ENCODE measurements at regions not wholly inside any gene's neighbourhood (a gene's known extent, or its start where the extent isn't known, plus 50 kb on each side); places are given as distances from the start of the nearest gene placed in this dataset.
A peak's percentile ranks its signal among the peaks of the same experiment; 100 is the strongest.
"Not testable (repeated sequence)": the region's sequence is repeated elsewhere in the genome, so short reads cannot be mapped to it uniquely, and the experiment has no call there.

DNA sequence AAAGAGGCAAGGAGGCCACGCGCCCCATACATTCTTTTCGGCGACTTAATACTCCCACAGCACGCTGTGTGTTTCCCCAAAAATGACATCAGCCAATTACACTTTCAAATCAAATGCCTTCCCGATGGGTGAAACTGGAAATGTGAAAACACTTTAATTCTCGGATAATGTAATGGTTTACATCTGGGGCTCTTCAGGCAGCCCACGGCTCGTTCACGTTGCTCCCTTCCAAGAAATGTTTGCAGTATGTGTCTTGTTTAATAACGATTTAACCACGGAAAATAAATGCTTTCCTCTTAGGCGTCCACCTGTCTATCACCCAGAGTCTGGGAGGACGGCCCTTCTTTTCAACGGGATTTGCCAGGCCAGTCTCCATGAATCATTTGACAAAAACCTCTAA, 272.5 kb downstream of the SHOX start:
- DNase-seq (ENCODE audit: low read depth), result no peak

DNA sequence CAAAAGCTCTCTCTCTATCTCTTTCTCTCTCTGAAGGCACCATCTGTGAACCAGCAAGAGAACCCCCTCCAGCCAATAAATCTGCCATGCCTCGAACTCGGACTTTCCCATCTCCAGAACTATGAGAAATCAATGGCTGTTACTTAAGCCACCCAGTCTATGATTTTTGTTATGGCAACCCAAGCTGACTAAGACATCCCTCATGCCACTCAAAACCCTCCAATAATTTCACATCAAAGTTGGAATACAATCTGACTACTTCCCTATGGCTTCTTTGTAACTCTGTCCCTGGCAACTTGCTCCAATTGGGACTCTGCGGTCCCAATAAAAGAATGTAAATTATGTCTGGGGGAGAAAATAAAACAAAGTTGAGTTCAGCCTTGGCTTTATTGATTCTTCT, 265.7 kb downstream of the SHOX start:
- DNase-seq (ENCODE audit: low read depth), result no peak

DNA sequence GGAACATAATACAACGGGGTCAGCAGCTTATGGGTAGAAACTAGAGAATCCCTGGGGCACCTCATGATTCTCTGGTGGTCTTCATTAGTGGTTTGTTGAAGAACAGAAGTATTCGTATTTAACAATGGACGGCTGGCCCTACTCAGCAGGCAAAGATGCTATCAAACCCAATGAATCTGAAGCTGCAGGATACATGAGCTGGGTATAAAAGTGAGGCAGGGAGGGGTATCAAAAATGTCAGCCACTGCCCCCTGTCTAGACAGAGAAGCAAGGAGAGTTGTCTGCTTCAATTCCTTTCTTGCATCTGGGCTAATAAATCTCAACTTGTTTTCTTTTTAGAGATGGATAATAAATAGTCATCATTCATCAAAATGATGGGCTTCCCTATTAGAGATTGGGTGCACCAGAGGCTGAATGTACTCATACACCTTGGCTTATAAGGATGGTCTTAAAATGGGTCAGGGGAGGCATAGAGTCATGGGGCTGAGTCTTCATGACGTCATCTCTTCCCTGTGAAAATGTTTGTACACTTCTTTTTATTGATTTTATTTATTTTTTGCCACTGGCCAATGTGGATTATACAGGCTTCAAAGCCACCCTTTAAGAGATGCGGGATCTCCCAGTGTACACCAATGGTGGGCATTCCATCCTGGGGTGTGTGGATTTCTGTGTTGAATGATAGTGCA, 259.5 kb downstream of the SHOX start:
- DNase-seq (ENCODE audit: low read depth), result no peak

DNA sequence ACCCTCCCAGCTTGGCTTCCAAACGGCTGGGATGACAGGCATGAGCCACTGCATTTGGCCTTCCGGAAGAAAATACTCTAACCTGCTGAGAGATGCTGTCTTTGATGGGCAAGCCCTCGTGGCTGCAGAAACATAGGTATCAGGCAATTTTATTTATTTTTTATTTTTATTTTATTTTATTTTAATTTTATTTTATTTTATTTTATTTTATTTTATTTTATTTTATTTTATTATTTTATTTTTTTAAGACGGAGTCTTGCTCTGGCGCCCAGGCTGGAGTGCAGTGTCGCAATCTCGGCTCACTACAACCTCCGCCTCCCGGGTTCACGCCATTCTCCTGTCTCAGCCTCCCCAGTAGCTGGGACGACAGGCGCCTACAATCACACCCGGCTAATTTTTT, 257.1 kb downstream of the SHOX start:
- DNase-seq (ENCODE audit: low read depth), result not testable (repeated sequence)

DNA sequence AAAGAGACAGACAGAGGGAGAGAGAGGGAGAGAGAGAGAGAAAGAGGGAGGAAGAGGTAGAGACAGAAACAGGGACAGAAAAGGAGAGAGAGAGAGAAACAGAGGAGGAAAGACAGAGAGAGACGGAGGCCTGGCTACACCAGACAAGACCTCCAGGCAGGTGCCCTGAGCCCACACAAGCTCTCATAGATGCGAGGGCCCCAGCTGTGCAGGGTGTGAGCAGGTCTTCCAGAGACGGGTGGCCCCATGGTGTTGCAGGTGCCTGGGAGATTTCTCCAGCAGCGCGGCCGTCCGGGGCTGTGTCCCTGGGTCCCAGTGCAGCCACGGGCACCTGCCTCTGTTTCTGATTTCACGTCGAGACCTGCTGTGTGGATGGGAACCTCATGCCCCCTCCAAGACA, 253.0 kb downstream of the SHOX start:
- DNase-seq (ENCODE audit: low read depth), result no peak

DNA sequence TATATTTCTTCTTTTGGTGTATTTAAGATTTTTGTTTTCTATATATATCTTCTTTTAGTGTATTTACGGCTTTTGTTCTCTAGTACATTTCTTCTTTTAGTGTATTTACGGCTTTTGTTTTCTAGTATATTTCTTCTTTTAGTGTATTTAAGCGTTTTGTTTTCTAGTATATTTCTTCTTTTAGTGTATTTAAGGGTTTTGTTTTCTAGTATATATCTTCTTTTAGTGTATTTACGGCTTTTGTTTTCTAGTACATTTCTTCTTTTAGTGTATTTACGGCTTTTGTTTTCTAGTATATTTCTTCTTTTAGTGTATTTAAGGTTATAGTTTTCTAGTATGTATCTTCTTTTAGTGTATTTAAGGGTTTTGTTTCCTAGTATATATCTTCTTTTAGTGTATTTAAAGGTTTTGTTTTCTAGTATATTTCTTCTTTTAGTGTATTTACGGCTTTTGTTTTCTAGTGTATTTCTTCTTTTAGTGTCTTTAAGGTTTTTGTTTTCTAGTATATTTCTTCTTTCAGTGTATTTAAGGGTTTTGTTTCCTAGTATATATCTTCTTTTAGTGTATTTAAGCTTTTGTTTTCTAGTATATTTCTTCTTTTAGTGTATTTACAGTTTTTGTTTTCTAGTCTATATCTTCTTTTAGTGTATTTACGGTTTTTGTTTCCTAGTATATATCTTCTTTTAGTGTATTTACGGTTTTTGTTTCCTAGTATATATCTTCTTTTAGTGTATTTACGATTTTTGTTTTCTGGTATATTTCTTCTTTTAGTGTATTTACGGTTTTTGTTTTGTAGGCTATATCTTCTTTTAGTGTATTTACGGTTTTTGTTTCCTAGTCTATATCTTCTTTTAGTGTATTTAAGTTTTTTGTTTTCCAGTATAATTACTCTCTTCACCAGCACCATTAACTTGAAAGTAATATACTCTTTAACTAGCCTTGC, 249.4 kb downstream of the SHOX start:
- DNase-seq (ENCODE audit: low read depth), result not testable (repeated sequence)

DNA sequence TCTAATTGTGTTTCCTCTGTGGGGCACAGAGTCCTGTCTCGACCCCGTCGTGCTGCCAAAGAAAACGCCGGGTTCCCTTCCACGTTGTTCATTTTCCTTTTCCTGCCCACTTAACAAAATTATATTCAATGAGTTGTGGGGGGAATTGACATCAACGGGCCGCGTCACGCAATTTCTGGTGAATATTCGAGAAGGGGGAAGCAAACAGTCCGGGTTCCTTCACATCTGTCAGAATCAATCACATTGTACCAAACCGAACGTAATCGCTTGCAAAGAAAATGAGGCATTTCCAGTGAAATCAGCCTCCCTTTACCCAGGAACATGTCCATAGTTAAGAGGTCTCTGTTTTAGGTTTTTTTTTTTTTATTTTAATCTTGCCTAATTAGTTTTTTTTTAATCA, 243.5 kb downstream of the SHOX start:
- DNase-seq (ENCODE audit: low read depth), result no peak

DNA sequence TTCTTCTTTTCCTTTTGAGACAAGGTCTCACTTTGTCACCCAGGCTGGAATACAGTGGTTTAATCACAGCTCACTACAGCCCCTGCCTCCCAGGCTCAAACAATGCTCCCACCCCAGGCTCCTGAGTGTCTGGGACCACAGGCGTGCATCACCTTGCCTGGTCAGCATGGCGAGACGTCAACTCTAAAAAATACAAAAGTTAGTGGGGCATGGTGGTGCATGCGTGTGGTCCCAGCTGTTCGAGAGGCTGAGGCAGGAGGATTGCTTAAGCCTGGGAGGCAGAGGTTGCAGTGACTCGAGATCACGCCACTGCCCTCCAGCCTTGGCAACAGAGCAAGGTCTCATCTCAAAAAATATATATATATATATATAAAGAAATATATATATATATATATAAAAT, 242.4 kb downstream of the SHOX start:
- DNase-seq (ENCODE audit: low read depth), result no peak

DNA sequence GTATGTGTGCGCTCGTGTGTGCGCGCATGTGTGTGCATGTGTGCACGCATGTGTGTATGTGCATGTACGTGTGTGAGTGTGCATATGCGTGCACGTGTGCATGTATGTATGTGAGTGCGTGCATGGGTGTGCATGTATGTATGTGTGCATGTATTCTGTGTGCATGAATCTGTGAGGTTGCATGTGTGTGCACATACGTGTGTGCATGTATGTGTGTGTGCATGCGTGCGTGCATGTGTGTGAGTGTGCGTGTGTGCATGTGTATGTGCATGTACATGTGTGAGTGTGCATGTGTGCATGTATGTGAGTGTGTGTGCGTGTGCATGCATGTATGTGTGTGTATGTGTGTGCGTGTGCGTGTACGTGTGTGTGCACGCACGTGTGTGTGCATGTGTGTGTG, 241.5 kb downstream of the SHOX start:
- no peak for DNase-seq (ENCODE audit: low read depth)

DNA sequence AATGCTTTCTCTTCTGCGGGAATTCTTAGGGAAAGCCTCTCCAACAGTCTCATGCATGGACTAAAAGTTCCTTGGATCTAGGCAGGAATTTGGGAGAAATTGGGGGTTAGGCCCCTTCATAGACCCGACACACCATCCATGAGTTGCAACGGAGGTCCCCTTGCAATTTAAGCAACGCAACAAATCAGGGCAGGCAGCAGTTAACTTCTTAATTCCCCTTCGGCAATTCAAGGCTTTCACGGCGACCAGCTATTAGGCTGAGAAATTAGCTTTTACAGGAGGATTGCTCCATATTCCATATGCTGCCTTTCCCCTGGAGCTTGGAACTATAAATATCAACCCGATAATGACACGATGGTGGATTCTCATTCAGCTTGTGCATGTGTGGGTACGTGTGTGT, 241.0 kb downstream of the SHOX start:
- no peak for DNase-seq (ENCODE audit: low read depth)

DNA sequence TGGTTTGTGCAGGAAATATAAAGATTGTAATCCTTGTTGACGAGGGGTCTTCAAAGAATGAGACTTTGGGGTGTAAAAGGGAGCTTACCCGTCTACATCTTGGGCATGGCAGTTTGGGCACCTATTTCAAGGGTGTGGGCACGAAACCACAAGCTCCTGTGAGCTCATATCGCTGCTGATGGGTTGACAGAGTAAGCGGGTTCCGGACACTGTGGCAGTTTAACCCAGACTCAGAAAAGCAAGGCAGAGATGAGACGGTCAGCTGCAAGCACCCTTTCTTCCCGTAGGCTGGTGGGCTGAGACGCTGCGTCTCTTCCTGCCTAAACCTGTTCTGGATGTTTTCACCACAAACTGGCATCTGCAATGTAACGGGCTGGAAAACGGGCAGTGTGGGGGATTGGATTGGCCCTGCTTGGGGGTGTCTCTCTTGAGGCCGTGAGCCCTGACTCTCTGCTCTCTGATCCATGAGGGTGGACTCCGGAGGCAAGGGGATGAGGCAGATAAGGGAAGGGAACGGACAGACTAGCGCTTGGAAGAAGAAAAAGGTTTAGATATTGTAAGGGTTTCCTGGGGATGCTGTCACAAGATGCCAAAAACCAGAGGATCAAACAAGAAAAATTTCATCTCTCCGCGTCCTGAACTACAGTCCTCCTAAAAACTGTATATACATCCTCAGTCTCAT, 237.5 kb downstream of the SHOX start:
- no peak for DNase-seq (ENCODE audit: low read depth)

DNA sequence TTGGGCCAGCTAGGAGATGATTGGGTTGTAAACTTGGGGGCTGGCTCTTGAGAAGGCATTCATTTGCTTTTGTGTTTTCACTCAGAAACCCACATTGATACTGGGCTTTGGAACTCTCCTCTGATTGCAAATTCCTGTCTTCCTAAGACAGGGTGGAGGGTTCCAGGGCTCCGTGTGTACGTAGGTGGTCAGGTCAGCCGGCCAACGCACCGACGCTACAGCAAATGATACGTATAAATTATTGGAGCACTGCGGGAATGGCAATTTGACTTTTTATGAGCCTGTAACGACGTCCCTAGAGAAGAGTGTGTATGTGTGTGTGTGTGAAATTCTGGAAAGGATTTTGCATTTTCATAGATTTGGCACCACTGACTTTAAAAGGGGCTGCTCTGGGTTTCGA, 236.9 kb downstream of the SHOX start:
- DNase-seq (ENCODE audit: low read depth), result no peak

DNA sequence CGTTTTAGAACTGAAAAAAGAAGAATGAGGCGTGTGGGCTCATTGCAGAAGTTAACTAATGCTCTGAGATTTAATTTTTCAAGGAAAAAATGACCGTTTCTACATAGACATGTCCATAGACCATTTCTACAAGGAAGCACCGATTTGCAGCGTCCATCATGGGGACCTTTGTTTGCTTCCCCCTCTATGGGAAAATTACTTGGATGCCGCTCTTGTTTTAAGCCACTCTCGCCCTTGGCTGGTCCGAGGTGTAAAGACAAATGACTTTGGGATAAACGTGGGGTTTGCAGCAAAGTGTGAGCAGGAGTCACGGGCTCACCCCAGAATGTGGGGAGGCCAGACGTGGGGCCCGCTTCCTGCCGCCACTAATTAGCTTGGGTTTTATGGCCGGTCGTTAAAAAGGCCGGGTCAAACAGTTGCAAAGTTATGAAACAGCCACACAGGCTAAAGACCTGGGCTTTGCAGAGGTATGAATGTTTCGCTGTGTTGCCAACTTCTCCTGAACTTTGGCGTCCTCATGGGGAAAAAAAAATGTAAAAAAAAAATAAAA, 235.9 kb downstream of the SHOX start:
- DNase-seq (ENCODE audit: low read depth), result no peak

DNA sequence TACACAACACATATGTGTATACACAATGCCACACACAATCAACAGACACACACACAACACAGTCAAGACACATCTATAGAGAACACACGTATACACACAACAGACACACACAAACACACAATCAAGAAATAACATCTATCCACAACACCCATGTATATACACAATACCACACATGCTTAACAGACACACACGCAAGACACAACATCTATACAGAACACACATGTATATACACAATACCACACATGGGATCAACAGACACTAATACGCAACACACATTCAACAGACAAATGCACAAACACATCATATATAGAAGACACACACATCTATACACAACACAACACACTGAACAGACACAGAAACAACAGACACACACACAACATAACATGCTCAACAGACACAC, 234.8 kb downstream of the SHOX start:
- DNase-seq (ENCODE audit: low read depth), result no peak

DNA sequence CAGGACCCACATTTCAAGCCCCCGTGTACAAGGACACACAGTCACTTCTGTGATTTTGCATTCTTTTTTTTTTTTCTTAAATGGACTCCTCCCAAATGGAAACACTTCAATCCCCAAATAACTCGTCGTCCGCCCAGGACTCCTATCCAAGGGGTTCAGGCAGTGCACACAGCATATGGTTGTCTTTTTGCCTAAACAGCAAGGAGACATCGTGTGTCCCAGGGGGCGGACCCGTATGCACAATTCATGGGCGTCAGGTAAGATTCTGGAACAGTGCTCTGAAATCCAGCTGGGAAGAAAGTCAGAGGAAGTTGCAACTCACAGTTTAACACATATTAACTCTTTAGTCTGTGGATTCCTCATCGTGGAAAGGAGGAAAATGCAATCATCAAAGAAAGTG, 231.3 kb downstream of the SHOX start:
- DNase-seq (ENCODE audit: low read depth), result no peak

DNA sequence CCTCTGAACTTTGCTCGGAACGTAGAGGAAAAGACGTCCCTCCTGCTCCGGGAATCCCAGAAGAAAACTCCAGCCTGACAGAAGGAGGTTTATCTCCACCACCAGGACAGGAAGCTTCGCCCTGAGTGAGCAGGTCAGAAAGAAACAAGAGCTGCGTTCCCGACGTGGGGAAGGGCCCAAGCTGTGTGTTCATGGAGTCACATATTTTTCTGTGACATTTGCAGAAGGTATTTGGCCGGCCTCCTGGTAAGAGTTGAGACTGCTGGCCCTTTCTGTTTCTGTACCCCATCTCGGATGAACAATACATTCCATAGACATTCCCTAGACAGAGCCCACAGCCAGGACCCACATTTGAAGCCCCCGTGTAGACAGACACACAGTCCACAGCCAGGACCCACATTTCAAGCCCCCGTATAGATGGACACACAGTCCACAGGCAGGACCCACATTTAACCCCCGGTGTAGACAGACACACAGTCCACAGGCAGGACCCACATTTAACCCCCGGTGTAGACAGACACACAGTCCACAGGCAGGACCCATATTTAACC, 230.8 kb downstream of the SHOX start:
- no peak for DNase-seq (ENCODE audit: low read depth)

DNA sequence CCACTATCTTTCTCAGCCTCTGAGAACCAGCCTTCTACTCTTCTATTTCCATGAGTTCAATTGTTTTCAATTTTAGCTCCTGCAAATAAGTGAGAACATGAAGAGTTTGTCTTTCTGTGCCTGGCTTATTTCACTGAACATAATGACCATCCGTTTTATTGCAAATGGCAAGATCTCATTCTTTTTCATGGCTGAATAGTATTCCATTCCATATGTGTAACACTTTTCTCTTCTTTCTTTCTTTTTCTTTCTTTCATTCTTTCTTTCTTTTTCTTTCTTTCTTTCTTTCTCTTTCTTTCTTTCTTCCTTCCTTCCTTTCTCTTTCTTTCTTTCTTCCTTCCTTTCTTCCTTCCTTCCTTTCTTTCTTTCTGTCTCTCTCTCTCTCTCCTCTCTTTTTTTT, 228.7 kb downstream of the SHOX start:
- no peak for DNase-seq (ENCODE audit: low read depth)

DNA sequence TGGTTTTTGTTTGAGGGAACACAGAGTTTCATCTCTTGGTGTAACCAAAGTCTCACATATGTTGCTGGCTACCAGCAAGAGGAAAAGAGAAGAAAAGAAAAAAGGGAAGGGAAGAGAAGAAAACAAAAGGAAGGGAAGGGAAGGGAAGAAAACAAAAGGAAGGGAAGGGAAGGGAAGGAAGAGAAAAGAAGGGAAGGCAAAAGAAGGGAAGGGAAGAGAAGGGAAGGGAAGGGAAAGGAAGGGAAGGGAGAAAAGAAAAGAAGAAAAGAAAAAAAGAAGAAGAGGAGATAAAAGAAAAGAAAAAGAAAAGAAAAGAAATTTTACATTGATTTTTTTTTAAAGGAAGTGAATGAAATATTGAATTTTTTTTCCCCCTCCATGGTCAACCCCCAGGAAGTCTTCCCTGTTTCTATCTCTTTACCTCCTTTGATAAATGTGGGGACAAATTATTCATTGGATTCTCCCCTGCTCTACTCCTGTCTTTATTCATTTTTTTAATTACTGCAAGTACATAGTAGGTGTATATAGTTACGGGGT, 228.0 kb downstream of the SHOX start:
- no peak for DNase-seq (ENCODE audit: low read depth)

DNA sequence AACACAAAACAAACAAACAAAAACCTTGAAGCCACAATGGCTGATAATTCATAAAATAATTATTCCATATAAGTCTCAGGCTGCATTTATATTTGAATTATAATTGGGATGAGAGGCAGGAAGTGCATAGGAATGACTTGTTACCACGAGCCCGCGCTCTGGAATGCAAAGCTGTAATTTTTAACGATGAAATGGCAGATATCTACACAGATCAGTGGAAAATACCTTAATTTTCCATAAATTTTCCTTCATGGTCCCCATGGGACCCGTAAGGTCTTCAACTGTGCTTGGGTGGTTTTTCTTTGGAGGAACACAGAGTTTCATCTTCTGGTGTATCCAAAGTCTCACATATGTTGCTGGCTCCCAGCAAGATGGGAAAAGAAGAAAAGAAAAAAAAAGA, 226.8 kb downstream of the SHOX start:
- DNase-seq (ENCODE audit: low read depth), result no peak

DNA sequence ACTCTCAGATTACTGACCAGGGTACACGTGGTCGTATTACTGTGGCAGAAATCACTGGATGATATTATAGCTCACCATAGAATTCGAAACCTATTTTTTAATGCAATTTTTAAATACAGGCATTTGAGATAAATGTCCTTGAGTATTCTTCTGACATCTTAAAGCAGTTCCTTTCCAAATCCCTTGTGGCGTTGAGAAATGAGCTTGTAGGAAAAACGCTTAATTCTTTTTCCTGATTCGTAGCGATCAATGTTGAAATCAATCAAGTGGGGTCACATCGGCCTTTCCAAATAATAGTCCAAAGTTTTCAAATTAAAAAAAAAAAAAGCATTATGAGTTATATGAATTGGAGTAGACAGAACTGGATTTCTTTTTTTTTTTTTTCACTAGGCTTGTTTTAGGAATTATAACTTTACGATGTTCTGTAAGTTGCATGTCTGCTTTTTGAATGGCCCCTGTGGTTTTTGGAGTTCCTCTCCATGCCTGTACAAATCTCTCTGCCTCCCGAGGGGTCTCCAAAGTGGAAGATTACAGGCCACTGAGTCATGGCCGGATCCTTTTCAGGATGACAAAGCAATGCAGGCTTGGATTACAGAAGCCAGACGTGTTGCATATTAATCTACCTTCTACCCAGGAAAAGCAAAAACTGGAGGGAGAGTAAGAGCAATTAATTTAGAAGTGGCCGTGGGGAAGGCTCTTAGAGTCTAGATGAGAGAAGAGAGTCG, 226.1 kb downstream of the SHOX start:
- peak; percentile 67 for DNase-seq (ENCODE audit: low read depth)

DNA sequence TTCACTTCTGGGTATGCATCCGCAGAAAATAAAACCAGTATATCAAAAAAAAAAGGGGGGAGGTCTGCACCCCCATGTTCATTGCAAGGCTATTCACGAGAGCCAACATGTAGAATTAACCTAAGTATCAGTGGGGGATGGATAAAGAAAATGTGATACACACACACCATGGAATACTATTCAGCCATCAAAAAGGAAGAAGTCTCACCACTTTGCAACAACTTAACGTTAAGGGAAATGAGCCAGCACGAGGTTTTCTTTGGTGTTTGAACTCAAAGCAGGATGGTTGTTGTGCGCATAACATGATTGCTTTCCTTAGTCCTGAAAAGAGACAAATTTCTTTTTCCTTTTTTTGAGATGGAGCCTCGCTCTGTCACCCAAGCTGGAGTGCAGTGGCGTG, 222.7 kb downstream of the SHOX start:
- no peak for DNase-seq (ENCODE audit: low read depth)

Data from Daoy (cell line).